Aorta (tissue), 5 donors: ENCODE measurements at regions not wholly inside any gene's neighbourhood (a gene's known extent, or its start where the extent isn't known, plus 50 kb on each side); places are given as distances from the start of the nearest gene placed in this dataset.
A peak's percentile ranks its signal among the peaks of the same experiment; 100 is the strongest.

Experiments used
- ATAC-seq: fragments of 200-7000 bp; cut with Tn5 transposase; one replicate; pipeline ENCODE4 v1.9.1; 2022; ENCODE audit warnings: moderate library complexity; ENCODE audit not compliant: low FRiP score
- DNase-seq, 2 donors: peaks; one replicate each; pipeline ENCODE4 v3.0.0-alpha.2; 2020
- H3K27ac ChIP-seq, 2 donors: one replicate each; pipeline ENCODE4 v1.5.1; 2013; ENCODE audit warnings: low read length in 2 of 2, mild to moderate bottlenecking in 2 of 2, moderate library complexity in 2 of 2, control low read depth in 1 of 2, inconsistent platforms in 1 of 2, low read depth in 1 of 2
- H3K27me3 ChIP-seq, 2 donors: one replicate each; pipeline ENCODE4 v1.6.1; 2013; ENCODE audit warnings: control low read depth in 1 of 2, low read length in 1 of 2, mild to moderate bottlenecking in 1 of 2, moderate library complexity in 1 of 2; ENCODE audit not compliant: insufficient read depth in 2 of 2, control insufficient read depth in 1 of 2
- H3K36me3 ChIP-seq, 2 donors: one replicate each; pipeline ENCODE4 v1.6.1; 2013; ENCODE audit warnings: control low read depth in 1 of 2, low read length in 1 of 2, mild to moderate bottlenecking in 1 of 2; ENCODE audit not compliant: insufficient read depth in 2 of 2, control insufficient read depth in 1 of 2
- H3K4me1 ChIP-seq, 2 donors: one replicate each; pipeline ENCODE4 v1.6.1; 2013; ENCODE audit warnings: low read length in 2 of 2, control low read depth in 1 of 2, mild to moderate bottlenecking in 1 of 2, moderate library complexity in 1 of 2; ENCODE audit not compliant: insufficient read depth in 2 of 2, control insufficient read depth in 1 of 2
- H3K4me3 ChIP-seq, 2 donors: one replicate each; pipeline ENCODE4 v1.5.1; 2013; ENCODE audit warnings: low read length in 2 of 2, control low read depth in 1 of 2, mild to moderate bottlenecking in 1 of 2
- H3K9me3 ChIP-seq: one replicate; pipeline ENCODE4 v1.6.1; 2013; ENCODE audit warnings: mild to moderate bottlenecking, low read length; ENCODE audit not compliant: control insufficient read depth
- WGBS, 2 donors: extraction: QIAGEN DNeasy Blood & Tissue Kit; methylation state at CpG; one replicate each; pipeline ENCODE4 v1.1.7; 2013; 5-methylcytosine and 5-hydroxymethylcytosine counted together
- intact Hi-C, 2 donors: fragments of 100-400 bp; cut with DNase I; formaldehyde crosslinking; loops; one replicate each; pipeline versions ENCODE4 v1.14.2 to v1.15.0; 2022
- donor health status: healthy with polysubstance abuse.
- donor health status: Bipolar disorder and iron deficiency.
- donor health status: DM: no; HTN: no; CAD: no.
- donor health status: DM: no; HTN: no; CAD: no.
- donor health status: DM: yes; HTN: yes; CAD: no.

DNA sequence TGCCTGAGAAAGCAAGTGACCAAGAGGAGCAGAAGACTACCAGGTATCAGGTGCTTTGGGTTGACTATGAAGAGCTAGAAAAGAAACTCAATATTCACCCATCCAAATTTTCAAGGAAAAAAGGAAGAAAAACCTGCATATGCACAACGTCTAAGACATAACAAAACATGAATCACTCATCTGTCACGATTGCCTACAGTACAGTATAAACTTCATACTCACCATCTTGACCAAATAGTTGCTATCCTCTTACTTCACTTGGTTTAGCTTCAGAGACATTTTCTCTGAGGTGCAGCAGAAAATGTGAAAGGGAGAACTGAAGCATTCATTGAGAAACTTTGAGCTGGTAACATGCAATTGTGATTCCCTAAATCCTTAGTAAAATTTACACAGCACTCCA lies 228.6 kb upstream of the MPDZ start:
- H3K4me1 ChIP-seq, result peaks cover 0 to 4% of the 10 kb centered on the region in 2 donors
- intact Hi-C loops, result loop anchor here in 1 of 2 donors (10.0 kb wide), 1 partner anchor 53 kb away; no protein-coding TSS in a partner anchor
- WGBS, 2 donors, result 8 to 20% methylated on average over 2 of the region's 2 CpGs
- H3K36me3 ChIP-seq, result no peaks in the 10 kb centered on the region
- no peak overlapping the region for H3K27ac ChIP-seq
- ATAC-seq (no peak), DNase-seq (no peak)
- no peaks in the 10 kb centered on the region for H3K27me3 ChIP-seq
- no peaks in the 10 kb centered on the region for H3K9me3 ChIP-seq
- no peak overlapping the region for H3K4me3 ChIP-seq

DNA sequence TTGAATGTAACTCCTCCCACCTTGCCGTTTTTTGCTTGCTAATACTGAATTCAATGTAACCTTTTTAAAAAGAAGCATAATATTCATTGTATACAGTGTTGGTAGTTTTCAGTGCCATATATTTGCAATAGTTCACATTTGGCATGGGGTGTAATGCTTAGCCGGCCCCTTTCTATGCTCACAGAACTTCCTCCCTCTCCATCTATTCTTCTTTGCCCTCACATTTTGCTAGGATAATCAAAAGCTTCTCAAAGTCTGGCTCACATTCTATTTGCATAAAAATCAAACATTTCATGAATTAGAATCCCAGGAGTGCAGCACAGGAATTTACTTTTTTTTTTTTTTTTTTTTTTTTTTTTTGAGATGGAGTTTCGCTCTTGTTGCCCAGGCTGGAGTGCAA lies 226.3 kb upstream of the MPDZ start:
- Histone ChIP-seq H3K27me3 (no peaks in the 10 kb centered on the region), H3K27ac (no peak overlapping the region), H3K4me1 (peaks cover 0 to 4% of the 10 kb centered on the region in 2 donors), H3K36me3 (no peaks in the 10 kb centered on the region), H3K4me3 (no peak overlapping the region), H3K9me3 (no peaks in the 10 kb centered on the region)
- intact Hi-C loops, result loop anchor here in 1 of 2 donors (10.0 kb wide), 1 partner anchor 51 kb away; no protein-coding TSS in a partner anchor
- WGBS, 2 donors, result 93 to 97% methylated on average over 3 of the region's 3 CpGs
- no peak for ATAC-seq
- no peak for DNase-seq

- Histone ChIP-seq H3K36me3 (no peaks in the 10 kb centered on the region), H3K27ac (no peak overlapping the region), H3K9me3 (no peaks in the 10 kb centered on the region), H3K27me3 (no peaks in the 10 kb centered on the region), H3K4me1 (peaks cover 0 to 4% of the 10 kb centered on the region in 2 donors), H3K4me3 (no peak overlapping the region)
- intact Hi-C loops, result loop anchor here in 1 of 2 donors (10.0 kb wide), 1 partner anchor 49 kb away; no protein-coding TSS in a partner anchor
- 98% methylated on average over 2 of the region's 2 CpGs for WGBS, 2 donors
- no peak for DNase-seq
- no peak for ATAC-seq
Observed at GRCh38 chr9:13503599-13503998, 224.1 kb upstream of the MPDZ start.

- Histone ChIP-seq H3K27me3 (no peaks in the 10 kb centered on the region), H3K4me3 (no peak overlapping the region), H3K36me3 (no peaks in the 10 kb centered on the region), H3K27ac (no peak overlapping the region), H3K4me1 (no peaks in the 10 kb centered on the region), H3K9me3 (no peaks in the 10 kb centered on the region)
- intact Hi-C loops, result loop anchor here in 1 of 2 donors (10.0 kb wide), 1 partner anchor 48 kb away; no protein-coding TSS in a partner anchor
- ATAC-seq (no peak), DNase-seq (no peak)
- WGBS, 2 donors, result 90 to 98% methylated on average over 6 of the region's 6 CpGs
Observed at GRCh38 chr9:13502484-13502883, 223.0 kb upstream of the MPDZ start.

GRCh38 chr9:13501018-13501417 lies 221.5 kb upstream of the MPDZ start:
- Histone ChIP-seq H3K9me3 (no peaks in the 10 kb centered on the region), H3K36me3 (no peaks in the 10 kb centered on the region), H3K4me1 (peaks cover 0 to 2% of the 10 kb centered on the region in 2 donors), H3K4me3 (no peak overlapping the region), H3K27me3 (no peaks in the 10 kb centered on the region), H3K27ac (no peak overlapping the region)
- intact Hi-C loops, result loop anchor here in 1 of 2 donors (10.0 kb wide), 1 partner anchor 46 kb away; no protein-coding TSS in a partner anchor
- 85 to 98% methylated on average over 1 of the region's 1 CpG for WGBS, 2 donors
- no peak for DNase-seq
- no peak for ATAC-seq

DNA sequence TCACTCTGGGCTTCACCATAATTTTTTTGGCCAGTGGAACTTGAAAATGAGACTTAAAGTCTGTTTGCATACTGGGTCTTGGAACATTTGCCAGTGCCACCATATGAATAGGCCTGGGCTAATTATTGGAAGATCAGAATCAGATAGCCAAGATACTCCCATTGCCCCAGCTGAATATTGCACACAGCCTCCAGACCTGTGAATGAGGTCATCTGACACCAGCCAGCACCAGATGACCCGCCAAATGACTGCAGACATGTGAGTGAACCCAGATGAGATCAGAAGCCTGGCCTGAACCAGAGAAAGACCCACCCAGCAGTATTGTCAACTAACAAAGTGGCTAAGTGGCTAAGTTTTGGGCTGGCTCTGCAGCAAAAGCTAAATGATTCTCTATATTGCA lies 220.5 kb upstream of the MPDZ start:
- no peaks in the 10 kb centered on the region for H3K9me3 ChIP-seq
- H3K36me3 ChIP-seq, result no peaks in the 10 kb centered on the region
- intact Hi-C loops, result loop anchor here in 1 of 2 donors (10.0 kb wide), 1 partner anchor 45 kb away; no protein-coding TSS in a partner anchor
- ATAC-seq (no peak), DNase-seq (no peak)
- H3K4me1 ChIP-seq, result peaks cover 0 to 2% of the 10 kb centered on the region in 2 donors
- 94% methylated on average over 1 of the region's 1 CpG for WGBS, 2 donors
- H3K27me3 ChIP-seq, result no peaks in the 10 kb centered on the region
- no peak overlapping the region for H3K27ac ChIP-seq
- H3K4me3 ChIP-seq, result no peak overlapping the region

GRCh38 chr9:13493697-13494096 lies 214.2 kb upstream of the MPDZ start:
- intact Hi-C loops, result no loop called here
- 20 to 68% methylated on average over 3 of the region's 3 CpGs for WGBS, 2 donors
- Histone ChIP-seq H3K27me3 (no peaks in the 10 kb centered on the region), H3K36me3 (no peaks in the 10 kb centered on the region), H3K9me3 (no peaks in the 10 kb centered on the region), H3K4me1 (peaks cover 7% of the 10 kb centered on the region in 2 donors), H3K27ac (peak overlapping the region in 1 of 2 donors; percentile 38), H3K4me3 (no peak overlapping the region)
- no peak for DNase-seq
- ATAC-seq, result no peak

DNA sequence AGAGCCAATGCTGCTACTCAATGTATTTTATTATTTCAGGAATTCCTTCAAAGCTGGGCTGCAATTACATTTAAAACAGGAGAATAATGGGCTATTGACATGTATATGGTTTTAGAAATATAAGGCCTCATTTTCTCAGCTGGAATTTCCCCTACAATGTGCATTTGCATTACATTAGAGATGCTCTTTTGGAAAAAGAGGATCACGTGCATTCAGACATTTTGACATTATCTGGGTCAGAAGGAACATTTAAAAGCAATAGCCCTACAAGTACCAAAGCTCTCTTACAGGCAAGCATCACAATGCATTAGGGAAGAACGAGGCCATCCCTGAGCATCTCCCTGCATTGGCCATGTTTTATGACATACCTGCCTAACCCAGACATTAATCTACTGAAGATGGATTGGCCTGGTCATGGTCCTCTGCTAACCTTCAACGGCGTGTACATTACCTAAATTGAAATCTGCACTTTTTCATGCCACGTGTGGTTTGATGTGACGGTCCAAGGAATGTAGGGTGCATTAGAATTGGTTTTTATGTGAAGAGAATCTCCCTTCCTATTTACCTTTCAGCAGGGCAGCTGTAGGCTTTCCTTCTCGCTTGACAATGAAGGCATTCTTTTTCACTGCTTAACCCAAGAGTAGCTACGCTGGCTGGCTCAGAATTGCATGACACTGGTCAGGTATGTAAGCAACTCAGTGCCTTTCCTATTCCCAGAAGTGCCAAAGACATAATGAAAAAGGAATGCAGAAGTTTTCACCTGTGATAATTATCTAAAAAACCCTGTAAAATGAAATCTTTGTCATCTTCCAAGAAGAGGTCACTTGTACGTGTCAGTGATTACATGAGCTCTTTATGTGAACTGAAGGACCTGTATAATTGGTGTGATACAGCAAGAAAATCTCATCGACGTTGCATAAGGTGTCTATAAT lies 212.3 kb upstream of the MPDZ start:
- Histone ChIP-seq H3K4me1 (peaks cover 5 to 10% of the 10 kb centered on the region in 2 donors), H3K27ac (peak overlapping the region in 1 of 2 donors; percentile 51), H3K27me3 (no peaks in the 10 kb centered on the region), H3K36me3 (no peaks in the 10 kb centered on the region), H3K9me3 (no peaks in the 10 kb centered on the region), H3K4me3 (no peak overlapping the region)
- WGBS, 2 donors, result 93 to 94% methylated on average over 11 of the region's 11 CpGs
- DNase-seq, result no peak
- intact Hi-C loops, result no loop called here
- no peak for ATAC-seq

GRCh38 chr9:13491138-13491492 lies 211.6 kb upstream of the MPDZ start:
- no peak for DNase-seq
- Histone ChIP-seq H3K4me1 (peaks cover 5 to 10% of the 10 kb centered on the region in 2 donors), H3K27me3 (no peaks in the 10 kb centered on the region), H3K36me3 (no peaks in the 10 kb centered on the region), H3K9me3 (no peaks in the 10 kb centered on the region), H3K4me3 (no peak overlapping the region), H3K27ac (no peak overlapping the region)
- intact Hi-C loops, result no loop called here
- WGBS, 2 donors, result 11% methylated on average over 1 of the region's 1 CpG
- peak; percentile 9 for ATAC-seq
